LNCAP (cell line): ENCODE measurements at regions not wholly inside any gene's neighbourhood (a gene's known extent, or its start where the extent isn't known, plus 50 kb on each side); places are given as distances from the start of the nearest gene placed in this dataset.

Experiments
- TF ChIP-seq, protein P1 (sequence below): fragments of 450-650 bp; IDR thresholded peaks from 2 replicates; pipeline ENCODE4 v1.5.1; 2017; ENCODE audit warnings: mild to moderate bottlenecking

DNA sequence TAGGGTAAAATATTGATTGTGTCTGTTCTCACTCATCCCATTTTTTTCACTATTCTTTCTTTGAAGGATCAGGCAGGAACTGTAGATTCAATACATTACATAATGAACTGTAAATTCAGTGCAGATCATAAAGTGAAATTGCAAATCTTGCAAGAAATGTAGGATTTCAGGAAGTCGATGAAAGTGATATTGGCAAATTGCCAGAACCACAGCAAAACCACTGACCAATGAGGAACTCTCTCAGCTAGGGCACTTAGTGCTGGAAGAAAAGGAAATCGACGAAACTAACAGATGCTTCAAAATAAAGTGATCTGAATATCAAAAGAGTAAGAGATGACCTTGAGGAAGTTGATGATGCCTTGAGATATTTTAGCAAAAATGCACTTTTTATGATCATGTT is 157.6 kb downstream of the AACS start:
- TF ChIP-seq, protein P1, sequence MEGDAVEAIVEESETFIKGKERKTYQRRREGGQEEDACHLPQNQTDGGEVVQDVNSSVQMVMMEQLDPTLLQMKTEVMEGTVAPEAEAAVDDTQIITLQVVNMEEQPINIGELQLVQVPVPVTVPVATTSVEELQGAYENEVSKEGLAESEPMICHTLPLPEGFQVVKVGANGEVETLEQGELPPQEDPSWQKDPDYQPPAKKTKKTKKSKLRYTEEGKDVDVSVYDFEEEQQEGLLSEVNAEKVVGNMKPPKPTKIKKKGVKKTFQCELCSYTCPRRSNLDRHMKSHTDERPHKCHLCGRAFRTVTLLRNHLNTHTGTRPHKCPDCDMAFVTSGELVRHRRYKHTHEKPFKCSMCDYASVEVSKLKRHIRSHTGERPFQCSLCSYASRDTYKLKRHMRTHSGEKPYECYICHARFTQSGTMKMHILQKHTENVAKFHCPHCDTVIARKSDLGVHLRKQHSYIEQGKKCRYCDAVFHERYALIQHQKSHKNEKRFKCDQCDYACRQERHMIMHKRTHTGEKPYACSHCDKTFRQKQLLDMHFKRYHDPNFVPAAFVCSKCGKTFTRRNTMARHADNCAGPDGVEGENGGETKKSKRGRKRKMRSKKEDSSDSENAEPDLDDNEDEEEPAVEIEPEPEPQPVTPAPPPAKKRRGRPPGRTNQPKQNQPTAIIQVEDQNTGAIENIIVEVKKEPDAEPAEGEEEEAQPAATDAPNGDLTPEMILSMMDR = no peak

- TF ChIP-seq, protein P1 = no peak
These were observed 160.4 kb downstream of the AACS start for GRCh38 chr12:125225641-125226040.

DNA sequence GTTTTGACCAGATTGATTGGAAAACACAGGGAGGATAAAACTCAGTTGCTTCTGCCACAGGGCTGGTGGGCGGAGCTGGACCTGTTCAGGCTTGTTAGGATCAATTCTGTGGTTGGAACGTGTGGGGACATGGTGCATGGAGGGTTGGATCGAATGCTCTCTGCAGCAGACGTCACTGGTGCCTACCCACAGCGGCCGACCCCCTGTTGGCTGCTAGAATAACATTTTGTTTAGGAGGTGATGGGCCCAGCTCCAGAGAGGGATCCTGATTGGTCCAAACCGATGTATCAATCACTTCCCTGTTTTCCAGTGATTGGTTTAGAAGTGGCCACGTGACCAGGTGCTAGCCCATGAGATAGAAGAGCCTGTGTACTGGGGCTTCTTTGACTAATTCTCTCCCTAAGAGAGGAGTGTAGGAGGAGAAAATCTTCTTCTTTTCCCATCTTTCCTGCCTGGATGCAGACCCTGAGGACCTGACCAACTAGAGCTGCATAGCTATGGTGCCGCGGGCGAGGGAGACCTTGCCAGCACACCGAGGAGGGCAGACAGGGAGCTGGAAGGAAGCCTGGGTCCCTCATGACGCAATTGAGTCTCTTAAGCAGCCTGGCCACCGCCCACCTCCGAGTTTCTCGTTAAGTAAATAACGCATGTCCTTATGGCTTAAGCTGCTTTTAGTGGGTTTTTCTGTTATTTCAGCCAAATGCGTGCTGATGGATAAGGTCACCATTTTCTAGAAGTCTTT is 163.5 kb downstream of the AACS start:
- TF ChIP-seq, protein P1 = no peak

- TF ChIP-seq, protein P1 = no peak
These were observed 164.8 kb downstream of the AACS start for GRCh38 chr12:125229878-125230530.

DNA sequence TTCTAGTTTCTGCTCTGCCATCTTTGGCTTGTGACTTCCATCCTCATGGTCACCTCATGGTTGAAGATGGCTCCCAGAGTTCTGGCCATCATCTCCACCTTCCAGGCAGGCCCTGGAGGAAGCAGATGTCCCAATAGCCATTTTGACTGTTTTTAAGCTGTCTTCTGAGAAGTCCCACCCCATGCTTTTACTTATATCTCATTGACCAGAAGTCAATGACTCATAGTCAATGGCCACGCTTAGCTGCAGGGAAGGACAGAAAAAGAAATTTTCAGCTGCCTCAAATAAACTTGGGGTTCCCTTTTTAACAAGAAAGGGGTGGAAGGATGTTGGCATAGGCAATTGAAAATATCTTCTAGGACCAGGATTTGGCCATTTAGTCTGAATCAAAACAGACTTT is 168.1 kb downstream of the AACS start:
- TF ChIP-seq, protein P1 = no peak

- TF ChIP-seq, protein P1 = no peak
These were observed 174.3 kb downstream of the AACS start for GRCh38 chr12:125239563-125239962.

DNA sequence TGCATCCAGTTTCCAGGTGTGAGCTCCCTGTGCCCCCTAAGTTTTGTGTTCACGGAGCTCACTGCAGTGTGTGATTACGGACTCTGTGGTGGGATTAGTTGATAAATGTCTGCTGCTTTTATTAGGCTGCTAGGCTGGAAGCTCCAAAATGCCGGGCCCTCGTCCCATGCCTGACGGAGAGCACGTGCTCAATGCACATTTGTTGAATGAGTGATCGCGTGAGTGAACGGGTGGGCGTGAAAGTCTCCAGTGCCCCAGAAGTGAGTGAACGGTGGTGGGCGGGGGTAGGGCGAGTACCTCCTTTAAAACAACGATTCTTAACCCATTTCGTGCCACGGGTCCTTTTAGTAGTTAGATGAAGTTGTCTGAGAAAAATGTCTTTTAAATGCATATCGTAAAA is 175.5 kb downstream of the AACS start:
- TF ChIP-seq, protein P1 = no peak
